ENCODE measurements at regions not wholly inside any gene's neighbourhood (a gene's known extent, or its start where the extent isn't known, plus 50 kb on each side); places are given as distances from the start of the nearest gene placed in this dataset.

DNA sequence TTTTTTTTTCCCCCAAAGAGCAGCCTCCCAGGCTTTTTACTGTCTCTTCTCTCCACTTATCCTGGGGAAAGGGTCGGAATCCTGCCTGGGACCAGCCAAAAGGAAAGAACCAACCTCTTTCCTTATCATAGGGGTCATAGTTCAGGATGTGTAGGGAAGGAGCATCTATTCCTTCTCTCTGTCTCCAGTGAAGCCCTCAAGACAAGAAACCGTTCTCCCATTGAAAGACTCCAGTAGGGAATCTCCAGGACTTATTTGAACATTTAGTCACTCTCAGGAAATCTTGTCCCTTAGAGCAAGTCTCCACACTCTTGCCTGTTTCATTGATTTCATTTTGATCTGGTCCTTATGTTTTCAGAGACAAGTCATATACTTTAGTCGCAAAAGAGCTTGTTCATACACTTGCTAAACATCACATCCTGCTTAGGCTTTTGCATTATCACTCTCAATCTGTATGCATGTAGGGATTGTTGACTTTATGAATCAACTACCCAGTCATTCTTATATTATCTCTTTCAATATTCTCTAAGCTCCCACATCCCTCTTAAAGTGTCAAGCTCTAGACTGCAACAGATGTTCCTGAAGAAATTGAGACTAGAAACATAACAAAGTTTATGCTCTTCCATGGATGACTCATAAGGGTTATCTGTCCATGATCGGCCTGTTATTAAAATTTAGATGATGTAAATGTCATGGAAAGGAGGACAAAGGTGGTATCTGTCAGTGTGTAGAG is 116.2 kb upstream of the ST6GAL2 start:
- intact Hi-C loops (cut with DNase I): no loop called here
- 53 to 63% methylated on average over 4 of the region's 4 CpGs for WGBS, 2 donors

GRCh38 chr2:107002735-107003134 is 116.8 kb upstream of the ST6GAL2 start:
- Histone ChIP-seq H3K27ac (no peak overlapping the region), H3K4me1 (no peaks in the 10 kb centered on the region), H3K27me3 (no peaks in the 10 kb centered on the region), H3K9me3 (no peaks in the 10 kb centered on the region), H3K36me3 (replicated peaks in 1 of 2; ENCODE audit: insufficient read depth in 1 of 2, low read depth in 2 of 2) (no peaks in the 10 kb centered on the region), H3K4me3 (no peak overlapping the region)
- TF ChIP-seq POLR2A (IDR thresholded peaks at IDR 0.05): no peak
- TF ChIP-seq, protein P1, sequence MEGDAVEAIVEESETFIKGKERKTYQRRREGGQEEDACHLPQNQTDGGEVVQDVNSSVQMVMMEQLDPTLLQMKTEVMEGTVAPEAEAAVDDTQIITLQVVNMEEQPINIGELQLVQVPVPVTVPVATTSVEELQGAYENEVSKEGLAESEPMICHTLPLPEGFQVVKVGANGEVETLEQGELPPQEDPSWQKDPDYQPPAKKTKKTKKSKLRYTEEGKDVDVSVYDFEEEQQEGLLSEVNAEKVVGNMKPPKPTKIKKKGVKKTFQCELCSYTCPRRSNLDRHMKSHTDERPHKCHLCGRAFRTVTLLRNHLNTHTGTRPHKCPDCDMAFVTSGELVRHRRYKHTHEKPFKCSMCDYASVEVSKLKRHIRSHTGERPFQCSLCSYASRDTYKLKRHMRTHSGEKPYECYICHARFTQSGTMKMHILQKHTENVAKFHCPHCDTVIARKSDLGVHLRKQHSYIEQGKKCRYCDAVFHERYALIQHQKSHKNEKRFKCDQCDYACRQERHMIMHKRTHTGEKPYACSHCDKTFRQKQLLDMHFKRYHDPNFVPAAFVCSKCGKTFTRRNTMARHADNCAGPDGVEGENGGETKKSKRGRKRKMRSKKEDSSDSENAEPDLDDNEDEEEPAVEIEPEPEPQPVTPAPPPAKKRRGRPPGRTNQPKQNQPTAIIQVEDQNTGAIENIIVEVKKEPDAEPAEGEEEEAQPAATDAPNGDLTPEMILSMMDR (IDR thresholded peaks at IDR 0.05): no peak
- DNase-seq (no peak), ATAC-seq (no peak)
- WGBS, 2 donors: 50 to 71% methylated on average over 1 of the region's 1 CpG
- intact Hi-C loops (cut with DNase I): no loop called here

More for the DNA sequence above, 116.2 kb upstream of the ST6GAL2 start:
- ATAC-seq (no peak), DNase-seq (no peak)
- H3K27me3 ChIP-seq: no peaks in the 10 kb centered on the region
- no peaks in the 10 kb centered on the region for H3K9me3 ChIP-seq
- H3K27ac ChIP-seq: no peak overlapping the region
- no peaks in the 10 kb centered on the region for H3K4me1 ChIP-seq
- H3K36me3 ChIP-seq (replicated peaks in 1 of 2; ENCODE audit: insufficient read depth in 1 of 2, low read depth in 2 of 2): no peaks in the 10 kb centered on the region
- H3K4me3 ChIP-seq: no peak overlapping the region
- no peak for TF ChIP-seq POLR2A (IDR thresholded peaks at IDR 0.05)
- TF ChIP-seq, protein P1 (IDR thresholded peaks at IDR 0.05): no peak

- Histone ChIP-seq H3K27ac (no peak overlapping the region), H3K4me1 (no peaks in the 10 kb centered on the region), H3K27me3 (no peaks in the 10 kb centered on the region), H3K9me3 (no peaks in the 10 kb centered on the region), H3K36me3 (replicated peaks in 1 of 2; ENCODE audit: insufficient read depth in 1 of 2, low read depth in 2 of 2) (no peaks in the 10 kb centered on the region), H3K4me3 (no peak overlapping the region)
- 52 to 58% methylated on average over 6 of the region's 6 CpGs for WGBS, 2 donors
- DNase-seq (no peak), ATAC-seq (no peak)
- no peak for TF ChIP-seq POLR2A (IDR thresholded peaks at IDR 0.05)
- TF ChIP-seq, protein P1 (IDR thresholded peaks at IDR 0.05): no peak
- intact Hi-C loops (cut with DNase I): no loop called here
Measured at GRCh38 chr2:107005853-107006252, 119.9 kb upstream of the ST6GAL2 start.

- Histone ChIP-seq H3K4me3 (no peak overlapping the region), H3K36me3 (replicated peaks in 1 of 2; ENCODE audit: insufficient read depth in 1 of 2, low read depth in 2 of 2) (no peaks in the 10 kb centered on the region), H3K27ac (no peak overlapping the region), H3K9me3 (no peaks in the 10 kb centered on the region), H3K27me3 (no peaks in the 10 kb centered on the region), H3K4me1 (no peaks in the 10 kb centered on the region)
- ATAC-seq (no peak), DNase-seq (no peak)
- WGBS, 2 donors: 14 to 44% methylated on average over 2 of the region's 2 CpGs
- no peak for TF ChIP-seq POLR2A (IDR thresholded peaks at IDR 0.05)
- TF ChIP-seq, protein P1 (IDR thresholded peaks at IDR 0.05): no peak
- intact Hi-C loops (cut with DNase I): no loop called here
Measured at GRCh38 chr2:107006836-107007235, 120.9 kb upstream of the ST6GAL2 start.

GRCh38 chr2:107007927-107008326 is 122.0 kb upstream of the ST6GAL2 start:
- Histone ChIP-seq H3K27ac (no peak overlapping the region), H3K4me3 (no peak overlapping the region), H3K27me3 (no peaks in the 10 kb centered on the region), H3K4me1 (no peaks in the 10 kb centered on the region), H3K36me3 (replicated peaks in 1 of 2; ENCODE audit: insufficient read depth in 1 of 2, low read depth in 2 of 2) (no peaks in the 10 kb centered on the region), H3K9me3 (no peaks in the 10 kb centered on the region)
- no peak for ATAC-seq
- 37 to 58% methylated on average over 3 of the region's 3 CpGs for WGBS, 2 donors
- intact Hi-C loops (cut with DNase I): no loop called here
- TF ChIP-seq POLR2A (IDR thresholded peaks at IDR 0.05): no peak
- TF ChIP-seq, protein P1 (IDR thresholded peaks at IDR 0.05): no peak
- no peak for DNase-seq
